K562 (cell line): ENCODE measurements at regions not wholly inside any gene's neighbourhood (a gene's known extent, or its start where the extent isn't known, plus 50 kb on each side); places are given as distances from the start of the nearest gene placed in this dataset.

Experiments
- ATAC-seq: fragments of 200-7000 bp; cut with Tn5 transposase; 3 replicates; pipeline ENCODE4 v1.9.1; 2020; ENCODE audit warnings: moderate library complexity
- BruUV-seq: library from RNA; stranded (reverse); fragments of 400-500 nt; replicated peaks from 2 replicates; lab custom pipeline; 2021; lab: Mats Ljungman, UMichigan
- CTCF ChIA-PET: fragments of 300-600 bp; formaldehyde crosslinking; extraction: SDS; loops from one replicate; lab custom pipeline; 2021; ENCODE audit warnings: low intra/inter-chr PET ratio; lab: Yijun Ruan, JAX
- POLR2A ChIA-PET: fragments of 300-600, 350-650 bp; sonication (Branson Sonifier 250); formaldehyde crosslinking; extraction: SDS; loops from one replicate; lab custom pipeline; 2021; ENCODE audit warnings: antibody characterized with exemption, inconsistent platforms; lab: Yijun Ruan, JAX
- DNase-seq, 4 experiments: peaks; one replicate each; pipeline versions ENCODE4 v3.0.0 to v3.0.0-alpha.2; 2011 to 2018; ENCODE audit warnings: low spot score in 3 of 4, mixed read lengths in 3 of 4; ENCODE audit errors: extremely low read depth in 1 of 4
- FAIRE-seq: peaks from 2 replicates; lab custom pipeline; 2011; peaks lifted over from hg19 to GRCh38; lab: Jason Lieb, UNC
- H2AFZ ChIP-seq: 2 replicates; pipeline ENCODE4 v1.6.0; 2011; ENCODE audit warnings: low read depth, low read length, control low read depth, inconsistent platforms
- H3K27ac ChIP-seq: fragments of 200-600 bp; 3 replicates; pipeline ENCODE4 v1.8.0; 2011; ENCODE audit warnings: low read depth, mild to moderate bottlenecking, control low read depth, inconsistent platforms, low read length, moderate library complexity, mixed read lengths; ENCODE audit errors: extremely low read depth
- H3K27me3 ChIP-seq, 2 experiments: fragments of 300-600 bp in 1 of 2; 2 replicates in 1 of 2; 3 replicates in 1 of 2; pipeline versions ENCODE4 v1.6.0 to v1.8.0; 2011; ENCODE audit warnings: inconsistent platforms in 2 of 2, low read length in 2 of 2, mild to moderate bottlenecking in 1 of 2, mixed read lengths in 1 of 2, moderate library complexity in 1 of 2; ENCODE audit not compliant: control insufficient read depth in 2 of 2, insufficient read depth in 2 of 2
- H3K36me3 ChIP-seq: fragments of 300-600 bp; 3 replicates; pipeline ENCODE4 v1.8.0; 2011; ENCODE audit warnings: mild to moderate bottlenecking, low read length, inconsistent platforms; ENCODE audit not compliant: control insufficient read depth, insufficient read depth
- H3K4me1 ChIP-seq, 2 experiments: fragments of 200-600 bp in 1 of 2; replicated peaks in 1 of 2; 2 replicates in 1 of 2; 3 replicates in 1 of 2; pipeline versions ENCODE4 v1.5.1 to v1.8.0; 2011; ENCODE audit warnings: inconsistent platforms in 2 of 2, low read length in 2 of 2, mild to moderate bottlenecking in 1 of 2, mixed read lengths in 1 of 2, moderate library complexity in 1 of 2; ENCODE audit not compliant: control insufficient read depth in 2 of 2, insufficient read depth in 2 of 2
- H3K4me2 ChIP-seq: 2 replicates; pipeline ENCODE4 v1.6.1; 2011; ENCODE audit warnings: low read length, control low read depth, inconsistent platforms, mixed read lengths; ENCODE audit not compliant: insufficient read depth
- H3K4me3 ChIP-seq: fragments of 200-600 bp; sonication (generic), shearing (Covaris generic); 2 replicates; pipeline ENCODE4 v1.5.1; 2016; ENCODE audit warnings: control low read depth, inconsistent platforms
- H3K79me2 ChIP-seq: fragments of 200-600 bp; 3 replicates; pipeline ENCODE4 v1.8.0; 2011; ENCODE audit warnings: low read length, inconsistent platforms; ENCODE audit not compliant: control insufficient read depth, insufficient read depth
- H3K9ac ChIP-seq, 2 experiments: 2 replicates each; pipeline versions ENCODE4 v1.6.0 to v1.6.1; 2011; ENCODE audit warnings: low read depth in 2 of 2, low read length in 2 of 2, control low read depth in 1 of 2, inconsistent platforms in 1 of 2, mild to moderate bottlenecking in 1 of 2, mixed read lengths in 1 of 2; ENCODE audit not compliant: insufficient read depth in 1 of 2
- H3K9me1 ChIP-seq: one replicate; pipeline ENCODE4 v1.6.0; 2011; ENCODE audit warnings: inconsistent platforms, mild to moderate bottlenecking, low read length, moderate library complexity; ENCODE audit not compliant: control insufficient read depth, insufficient read depth
- H3K9me3 ChIP-seq: replicated peaks from 2 replicates; pipeline ENCODE4 v1.5.1; 2011; ENCODE audit warnings: low read depth, low read length, inconsistent platforms; ENCODE audit not compliant: control insufficient read depth, insufficient read depth
- H4K20me1 ChIP-seq: replicated peaks from 2 replicates; pipeline ENCODE4 v1.6.1; 2011; ENCODE audit warnings: low read length, inconsistent platforms, mixed read lengths; ENCODE audit not compliant: control insufficient read depth, insufficient read depth
- CHCHD3 ChIP-seq: fragments of 250-450 bp; sonication (Bioruptor Pico); IDR thresholded peaks from 2 replicates; pipeline ENCODE4 v2.1.2; 2022; ENCODE audit warnings: mild to moderate bottlenecking
- EP400 ChIP-seq: fragments of 450-650 bp; IDR thresholded peaks from 2 replicates; pipeline ENCODE4 v1.6.1; 2017; ENCODE audit warnings: antibody characterized with exemption, mild to moderate bottlenecking, moderate library complexity
- GATAD2B ChIP-seq: fragments of 450-650 bp; IDR thresholded peaks from 2 replicates; pipeline ENCODE4 v1.6.1; 2017; ENCODE audit warnings: mild to moderate bottlenecking, borderline replicate concordance
- MIER1 ChIP-seq: fragments of 450-650 bp; IDR thresholded peaks from 2 replicates; pipeline ENCODE4 v1.6.1; 2016; ENCODE audit warnings: antibody characterized with exemption, mild to moderate bottlenecking, low read depth
- MTA1 ChIP-seq: fragments of 450-650 bp; IDR thresholded peaks from 2 replicates; pipeline ENCODE4 v1.6.1; 2017; ENCODE audit warnings: borderline replicate concordance
- NR3C1 ChIP-seq: sonication (generic); formaldehyde crosslinking; IDR thresholded peaks from 2 replicates; pipeline ENCODE4 v1.8.1; 2022; ENCODE audit warnings: missing genetic modification reagents
- SIN3B ChIP-seq: fragments of 450-650 bp; IDR thresholded peaks from 2 replicates; pipeline ENCODE4 v1.6.1; 2017; ENCODE audit warnings: low read depth, mild to moderate bottlenecking, moderate library complexity
- THRA ChIP-seq: fragments of 450-650 bp; IDR thresholded peaks from 2 replicates; pipeline ENCODE4 v1.6.1; 2017; ENCODE audit warnings: mild to moderate bottlenecking, moderate library complexity
- ZNF785 ChIP-seq: fragments of 250-450 bp; sonication (Bioruptor Pico); IDR thresholded peaks from 2 replicates; pipeline ENCODE4 v1.4.0; 2020; ENCODE audit warnings: mild to moderate bottlenecking
- in situ Hi-C: fragments of 300-500 bp; cut with MboI; formaldehyde crosslinking; loops from 4 replicates; pipeline ENCODE4 v1.15.0; 2018; ENCODE audit warnings: inconsistent platforms, mixed read lengths
- intact Hi-C: fragments of 100-400 bp; cut with micrococcal nuclease; formaldehyde crosslinking; loops from 2 replicates; pipeline ENCODE4 v1.14.2; 2022

GRCh38 chr13:87235621-87236020 is 435.6 kb upstream of the SLITRK5 start:
- ATAC-seq: no peak
- H3K9ac ChIP-seq: no peak overlapping the region
- no peak overlapping the region for H3K4me3 ChIP-seq
- H4K20me1 ChIP-seq: no peaks in the 10 kb centered on the region
- H3K27me3 ChIP-seq: no peaks in the 10 kb centered on the region
- H3K36me3 ChIP-seq: no peaks in the 10 kb centered on the region
- no peak for FAIRE-seq
- no peak overlapping the region for H3K27ac ChIP-seq
- H2AFZ ChIP-seq: no peak overlapping the region
- intact Hi-C loops (no loop called here), in situ Hi-C loops (no loop called here)
- ChIA-PET POLR2A (no interaction called here), CTCF (no interaction called here)
- no peaks in the 10 kb centered on the region for H3K9me1 ChIP-seq
- BruUV-seq: no TSS peak
- TF ChIP-seq EP400 (no peak), SIN3B (no peak), THRA (no peak), ZNF785 (CRISPR knock-in tag) (no peak), GATAD2B (no peak), MIER1 (no peak), NR3C1 (CRISPR knock-in tag) (no peak), MTA1 (no peak), CHCHD3 (no peak)
- H3K9me3 ChIP-seq: no peaks in the 10 kb centered on the region
- H3K79me2 ChIP-seq: no peaks in the 10 kb centered on the region
- H3K4me1 ChIP-seq: no peaks in the 10 kb centered on the region
- no peak for DNase-seq
- H3K4me2 ChIP-seq: no peak overlapping the region
